Panc1 (cell line): ENCODE measurements at regions not wholly inside any gene's neighbourhood (a gene's known extent, or its start where the extent isn't known, plus 50 kb on each side); places are given as distances from the start of the nearest gene placed in this dataset.
A peak's percentile ranks its signal among the peaks of the same experiment; 100 is the strongest.
"Not testable (repeated sequence)": the region's sequence is repeated elsewhere in the genome, so short reads cannot be mapped to it uniquely, and the experiment has no call there.

Source experiments
- ATAC-seq: fragments of 200-7000 bp; cut with Tn5 transposase; 2 replicates; pipeline ENCODE4 v1.9.1; 2020; ENCODE audit warnings: mild to moderate bottlenecking, moderate library complexity
- BruUV-seq: library from RNA; stranded (reverse); fragments of 400-500 nt; replicated peaks from 2 replicates; lab custom pipeline; 2021; lab: Mats Ljungman, UMichigan
- CTCF ChIA-PET: fragments of 300-600 bp; sonication (Branson Sonifier 250); formaldehyde crosslinking; loops from one replicate; lab custom pipeline; 2022; ENCODE audit warnings: antibody characterized with exemption; lab: Charles Lee
- POLR2A ChIA-PET: fragments of 300-600 bp; sonication (Branson Sonifier 250); formaldehyde crosslinking; loops from one replicate; lab custom pipeline; 2022; ENCODE audit warnings: antibody characterized with exemption; lab: Charles Lee
- DNase-seq: peaks from one replicate; pipeline ENCODE4 v3.0.0-alpha.2; 2010; ENCODE audit warnings: low read depth, low spot score
- H3K27ac ChIP-seq: 2 replicates; pipeline ENCODE4 v1.5.1; 2011; ENCODE audit warnings: mild to moderate bottlenecking, low read length, inconsistent platforms
- H3K27me3 ChIP-seq: fragments of 200-500 bp; sonication (Bioruptor generic); 2 replicates; pipeline ENCODE4 v1.6.0; 2014; ENCODE audit warnings: low read length, inconsistent platforms; ENCODE audit not compliant: control insufficient read depth, insufficient read depth
- H3K36me3 ChIP-seq: fragments of 200-500 bp; sonication (Bioruptor generic); 2 replicates; pipeline ENCODE4 v1.5.1; 2014; ENCODE audit warnings: inconsistent platforms, mild to moderate bottlenecking, low read length, moderate library complexity; ENCODE audit not compliant: control insufficient read depth, insufficient read depth
- H3K4me1 ChIP-seq: 2 replicates; pipeline ENCODE4 v1.5.1; 2011; ENCODE audit warnings: inconsistent platforms, mild to moderate bottlenecking, low read length, moderate library complexity; ENCODE audit not compliant: control insufficient read depth, insufficient read depth
- H3K4me3 ChIP-seq, 2 experiments: 2 replicates each; pipeline ENCODE4 v1.5.1; 2011 to 2012; ENCODE audit warnings: low read depth in 2 of 2, low read length in 2 of 2, mild to moderate bottlenecking in 2 of 2, inconsistent platforms in 1 of 2, moderate library complexity in 1 of 2
- H3K9me3 ChIP-seq: fragments of 200-500 bp; sonication (Bioruptor generic); 2 replicates; pipeline ENCODE4 v1.5.1; 2014; ENCODE audit warnings: low read depth, mild to moderate bottlenecking, inconsistent platforms, low read length, moderate library complexity; ENCODE audit not compliant: control insufficient read depth, insufficient read depth
- CTCF ChIP-seq: fragments of 450-650 bp; IDR thresholded peaks from 2 replicates; pipeline ENCODE4 v1.5.1; 2017; ENCODE audit warnings: mild to moderate bottlenecking
- POLR2AphosphoS5 ChIP-seq: IDR thresholded peaks from 2 replicates; pipeline ENCODE4 v1.6.1; 2012; ENCODE audit warnings: mild to moderate bottlenecking, low read depth, low read length, moderate library complexity
- REST ChIP-seq, 2 experiments: IDR thresholded peaks; 2 replicates each; pipeline ENCODE4 v1.6.1; 2011 to 2012; ENCODE audit warnings: low read depth in 2 of 2, control low read depth in 1 of 2, low read length in 1 of 2, mild to moderate bottlenecking in 1 of 2, moderate library complexity in 1 of 2; ENCODE audit not compliant: insufficient read depth in 1 of 2
- SIN3A ChIP-seq: IDR thresholded peaks from 2 replicates; pipeline ENCODE4 v1.6.1; 2012; ENCODE audit warnings: low read depth, mild to moderate bottlenecking, low read length, moderate library complexity, borderline replicate concordance; ENCODE audit not compliant: insufficient read depth
- TCF7L2 ChIP-seq: IDR thresholded peaks from 2 replicates; pipeline ENCODE4 v1.6.1; 2011; ENCODE audit warnings: mild to moderate bottlenecking, low read depth, low read length, inconsistent platforms
- in situ Hi-C: cut with HindIII; loops from 2 replicates; pipeline ENCODE4 v1.10.0; 2016; ENCODE audit warnings: low sequenced_read_pairs, low pct_unique_long_range_greater_than_20kb
- intact Hi-C: fragments of 100-400 bp; cut with micrococcal nuclease; formaldehyde crosslinking; loops from one replicate; pipeline ENCODE4 v1.10.0; 2022; ENCODE audit not compliant: unreplicated experiment

GRCh38 chr4:1567519-1567807 is 116.7 kb downstream of the FAM53A start:
- Histone ChIP-seq H3K27ac (no peak overlapping the region), H3K9me3 (no peaks in the 10 kb centered on the region), H3K4me1 (no peaks in the 10 kb centered on the region; the same call in 1 of the 2 replicates), H3K4me3 (no peak overlapping the region), H3K27me3 (no peaks in the 10 kb centered on the region), H3K36me3 (no peaks in the 10 kb centered on the region)
- intact Hi-C loops (no loop called here), in situ Hi-C loops (no loop called here)
- CTCF ChIA-PET, result no interaction called here
- POLR2A ChIA-PET, result no interaction called here
- no peak for TF ChIP-seq REST (IDR thresholded peaks at IDR 0.05; ENCODE audit: insufficient read depth in 1 of 2, low read depth in 2 of 2, low read length in 1 of 2)
- TF ChIP-seq SIN3A, result no peak
- no peak for TF ChIP-seq CTCF
- TF ChIP-seq POLR2AphosphoS5, result no peak
- no peak for TF ChIP-seq TCF7L2
- ATAC-seq (no peak), DNase-seq (no peak)
- BruUV-seq, result no TSS peak

GRCh38 chr4:1566838-1567518 is 117.1 kb downstream of the FAM53A start:
- no peaks in the 10 kb centered on the region for H3K36me3 ChIP-seq
- no peaks in the 10 kb centered on the region for H3K9me3 ChIP-seq
- intact Hi-C loops, result no loop called here
- in situ Hi-C loops, result no loop called here
- BruUV-seq, result no TSS peak
- TF ChIP-seq SIN3A (no peak), TCF7L2 (no peak), REST (IDR thresholded peaks at IDR 0.05; ENCODE audit: insufficient read depth in 1 of 2, low read depth in 2 of 2, low read length in 1 of 2) (no peak), POLR2AphosphoS5 (no peak), CTCF (no peak)
- POLR2A ChIA-PET, result no interaction called here
- CTCF ChIA-PET, result no interaction called here
- DNase-seq (no peak), ATAC-seq (0 out of 2 replicates have a peak, but pooled peaks have one; percentile 10)
- no peak overlapping the region for H3K4me3 ChIP-seq
- no peaks in the 10 kb centered on the region for H3K27me3 ChIP-seq
- H3K4me1 ChIP-seq, result no peaks in the 10 kb centered on the region; the same call in 1 of the 2 replicates
- no peak overlapping the region for H3K27ac ChIP-seq

- H3K27me3 ChIP-seq, H3K9me3 ChIP-seq, H3K36me3 ChIP-seq, H3K4me3 ChIP-seq, DNase-seq, BruUV-seq, in situ Hi-C loops, H3K4me1 ChIP-seq, intact Hi-C loops, CTCF ChIA-PET, H3K27ac ChIP-seq: not testable (repeated sequence)
- ATAC-seq, result peak; percentile 50
- POLR2A ChIA-PET, result interaction anchor here (0.6 kb wide), 1 partner anchor 311 kb away, joined by 7 read pairs; no protein-coding TSS in a partner anchor
Measured at GRCh38 chr4:1566301-1566837, 117.7 kb downstream of the FAM53A start.
